Pancreas (tissue), 10 donors: ENCODE measurements at regions not wholly inside any gene's neighbourhood (a gene's known extent, or its start where the extent isn't known, plus 50 kb on each side); places are given as distances from the start of the nearest gene placed in this dataset.
"Not testable (repeated sequence)": the region's sequence is repeated elsewhere in the genome, so short reads cannot be mapped to it uniquely, and the experiment has no call there.

Source experiments
- ATAC-seq, 4 donors: fragments of 200-7000 bp; cut with Tn5 transposase; one replicate each; pipeline versions ENCODE4 v1.8.0 to v1.9.1; 2020; ENCODE audit warnings: mild to moderate bottlenecking in 4 of 4, moderate library complexity in 4 of 4
- DNase-seq, 6 donors: peaks; one replicate each; pipeline ENCODE4 v3.0.0-alpha.2; 2020
- FAIRE-seq: peaks from 2 replicates; lab custom pipeline; 2012; peaks lifted over from hg19 to GRCh38; lab: Jason Lieb, UNC
- H3K27ac ChIP-seq, 4 donors: fragments of 200-600 bp; sonication (generic); 1 replicate in 3 of 4; 2 replicates in 1 of 4; pipeline versions ENCODE4 v1.5.0 to v1.8.0; 2020
- H3K27me3 ChIP-seq, 4 donors: fragments of 200-600 bp; one replicate each; pipeline ENCODE4 v1.8.0; 2021
- H3K36me3 ChIP-seq, 3 donors: fragments of 200-600 bp; sonication (generic) in 1 of 3; one replicate each; pipeline versions ENCODE4 v1.5.0 to v1.8.0; 2020 to 2021
- H3K4me1 ChIP-seq, 3 donors: fragments of 200-600 bp; one replicate each; pipeline ENCODE4 v1.8.0; 2021
- H3K4me3 ChIP-seq, 4 donors: fragments of 200-600 bp; sonication (generic) in 2 of 4; one replicate each; pipeline versions ENCODE4 v1.5.0 to v1.8.0; 2020 to 2021
- H3K9me3 ChIP-seq, 4 donors: fragments of 200-600 bp; one replicate each; pipeline ENCODE4 v1.8.0; 2021
- WGBS, 2 donors: extraction: QIAGEN DNeasy Blood & Tissue Kit; methylation state at CpG; one replicate each; pipeline ENCODE4 v1.1.7; 2013; 5-methylcytosine and 5-hydroxymethylcytosine counted together
- intact Hi-C, 3 donors: fragments of 100-400 bp; cut with DNase I; formaldehyde crosslinking; loops; one replicate each; pipeline versions ENCODE4 v1.11.1 to v1.14.2; 2022
- TF ChIP-seq, protein P1 (sequence below), 4 donors: fragments of 200-600 bp; sonication (generic) in 3 of 4; IDR thresholded peaks; one replicate each; pipeline versions ENCODE4 v1.5.0 to v1.8.0; 2021; ENCODE audit warnings: antibody characterized with exemption in 4 of 4
- donor health status: healthy with polysubstance abuse.
- donor health status: DM: no; HTN: no; CAD: no; lungs with moderate emphysema.
- donor health status: DM: no; HTN: no; CAD: no.
- donor health status: control.
- donor health status: control.
- donor health status: Bipolar disorder and iron deficiency.
- donor health status: DM: yes; HTN: yes; CAD: no.
- donor health status: DM: no; HTN: no; CAD: no.
- donor health status: DM: no; HTN: no; CAD: no.
- donor health status: DM: yes; HTN: yes; CAD: no.

DNA sequence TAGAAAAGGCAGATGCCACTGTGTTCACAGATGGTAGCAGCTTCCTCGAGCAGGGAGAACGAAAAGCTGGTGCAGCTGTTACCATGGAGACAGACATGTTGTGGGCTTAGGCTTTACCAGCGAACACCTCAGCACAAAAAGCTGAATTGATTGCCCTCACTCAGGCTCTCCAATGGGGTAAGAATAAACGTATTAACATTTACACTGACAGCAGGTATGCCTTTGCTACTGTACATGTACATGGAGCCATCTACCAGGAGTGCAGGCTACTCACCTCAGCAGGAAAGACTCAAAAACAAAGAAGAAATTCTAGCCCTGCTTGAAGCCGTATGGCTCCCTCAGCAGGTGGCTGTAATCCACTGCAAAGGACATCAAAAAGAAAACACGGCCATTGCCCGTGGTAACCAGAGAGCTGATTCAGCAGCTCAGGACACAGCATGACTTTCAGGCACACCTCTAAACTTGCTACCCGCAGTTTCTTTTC, 197.7 kb downstream of the ZNF737 start:
- WGBS, 2 donors, result 16 to 21% methylated on average over 8 of the region's 8 CpGs
- DNase-seq (peak in 4 of 6 donors; percentile 48 to 67 (median 53)), FAIRE-seq (no peak), ATAC-seq (peak; percentile 91 to 94 (median 93))
- no peaks in the 10 kb centered on the region for H3K36me3 ChIP-seq
- H3K4me1 ChIP-seq, result no peaks in the 10 kb centered on the region
- no peaks in the 10 kb centered on the region for H3K9me3 ChIP-seq
- peak overlapping the region in 1 of 4 donors; percentile 14 for H3K4me3 ChIP-seq
- no peaks in the 10 kb centered on the region for H3K27me3 ChIP-seq
- intact Hi-C loops, result loop anchor here in 1 of 3 donors (10.0 kb wide), 1 partner anchor 123 kb away; no protein-coding TSS in a partner anchor
- TF ChIP-seq, protein P1, sequence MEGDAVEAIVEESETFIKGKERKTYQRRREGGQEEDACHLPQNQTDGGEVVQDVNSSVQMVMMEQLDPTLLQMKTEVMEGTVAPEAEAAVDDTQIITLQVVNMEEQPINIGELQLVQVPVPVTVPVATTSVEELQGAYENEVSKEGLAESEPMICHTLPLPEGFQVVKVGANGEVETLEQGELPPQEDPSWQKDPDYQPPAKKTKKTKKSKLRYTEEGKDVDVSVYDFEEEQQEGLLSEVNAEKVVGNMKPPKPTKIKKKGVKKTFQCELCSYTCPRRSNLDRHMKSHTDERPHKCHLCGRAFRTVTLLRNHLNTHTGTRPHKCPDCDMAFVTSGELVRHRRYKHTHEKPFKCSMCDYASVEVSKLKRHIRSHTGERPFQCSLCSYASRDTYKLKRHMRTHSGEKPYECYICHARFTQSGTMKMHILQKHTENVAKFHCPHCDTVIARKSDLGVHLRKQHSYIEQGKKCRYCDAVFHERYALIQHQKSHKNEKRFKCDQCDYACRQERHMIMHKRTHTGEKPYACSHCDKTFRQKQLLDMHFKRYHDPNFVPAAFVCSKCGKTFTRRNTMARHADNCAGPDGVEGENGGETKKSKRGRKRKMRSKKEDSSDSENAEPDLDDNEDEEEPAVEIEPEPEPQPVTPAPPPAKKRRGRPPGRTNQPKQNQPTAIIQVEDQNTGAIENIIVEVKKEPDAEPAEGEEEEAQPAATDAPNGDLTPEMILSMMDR (IDR thresholded peaks at IDR 0.05), result peak in 1 of 4 donors; percentile 7
- H3K27ac ChIP-seq, result peak overlapping the region in 1 of 4 donors; percentile 44

- H3K4me1 ChIP-seq, result no peaks in the 10 kb centered on the region
- no peak overlapping the region for H3K4me3 ChIP-seq
- 61 to 71% methylated on average over 6 of the region's 6 CpGs for WGBS, 2 donors
- H3K27me3 ChIP-seq, result no peaks in the 10 kb centered on the region
- intact Hi-C loops, result loop anchor here in 1 of 3 donors (10.0 kb wide), 1 partner anchor 120 kb away; no protein-coding TSS in a partner anchor
- FAIRE-seq (no peak), DNase-seq (no peak), ATAC-seq (no peak)
- H3K27ac ChIP-seq, result no peak overlapping the region
- H3K36me3 ChIP-seq, result no peaks in the 10 kb centered on the region
- H3K9me3 ChIP-seq, result no peaks in the 10 kb centered on the region
- TF ChIP-seq, protein P1 (IDR thresholded peaks at IDR 0.05), result no peak
Observed at GRCh38 chr19:20365146-20365545, 198.1 kb downstream of the ZNF486 start.

GRCh38 chr19:20359933-20360720, 193.1 kb downstream of the ZNF486 start:
- DNase-seq (peak in 5 of 6 donors; percentile 23 to 72 (median 49)), FAIRE-seq (no peak), ATAC-seq (peak; percentile 74 to 88 (median 78))
- Histone ChIP-seq H3K27ac (no peak overlapping the region), H3K4me1 (peaks cover 0 to 4% (median 0%) of the 10 kb centered on the region in 3 donors), H3K4me3 (no peak overlapping the region), H3K27me3 (no peaks in the 10 kb centered on the region), H3K9me3 (no peaks in the 10 kb centered on the region), H3K36me3 (no peaks in the 10 kb centered on the region)
- 38 to 51% methylated on average over 11 of the region's 11 CpGs for whole genome bisulfite sequencing, 2 donors
- TF ChIP-seq, protein P1 (IDR thresholded peaks at IDR 0.05), result peak; percentile 20 to 45 (median 38)
- intact Hi-C loops, result loop anchor here in 2 of 3 donors (5.0 to 10.0 kb wide), 2 partner anchors 113 to 115 kb away; no protein-coding TSS in a partner anchor

- H3K4me1 ChIP-seq, H3K27me3 ChIP-seq, intact Hi-C loops, FAIRE-seq, H3K9me3 ChIP-seq, H3K4me3 ChIP-seq, ATAC-seq, H3K27ac ChIP-seq, DNase-seq, H3K36me3 ChIP-seq: not testable (repeated sequence)
- 89 to 94% methylated on average over 7 of the region's 7 CpGs for WGBS, 2 donors
Observed at GRCh38 chr19:20358841-20359465, 191.9 kb downstream of the ZNF486 start.

DNA sequence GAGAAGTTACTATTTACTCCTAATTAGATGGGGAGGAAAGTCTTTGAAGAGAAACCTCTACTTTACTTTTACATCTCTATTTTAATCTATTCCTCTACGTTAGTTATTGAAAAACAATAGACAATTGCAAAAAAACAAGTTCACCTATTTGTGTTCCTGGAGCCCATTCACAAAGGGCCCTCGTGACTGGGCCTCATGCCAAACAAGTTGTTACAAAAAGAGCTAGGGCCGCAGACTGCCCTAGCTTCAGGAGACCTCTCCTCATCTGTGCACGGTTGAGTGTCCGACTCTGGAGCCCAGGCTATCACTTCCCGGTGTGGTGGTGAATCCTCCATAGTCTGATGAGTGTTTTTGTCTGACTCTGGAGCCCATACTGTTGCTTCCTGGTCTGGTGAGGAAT, 190.9 kb downstream of the ZNF486 start:
- intact Hi-C loops, result no loop called here
- no peaks in the 10 kb centered on the region for H3K36me3 ChIP-seq
- WGBS, 2 donors, result 71 to 73% methylated on average over 6 of the region's 6 CpGs
- H3K27ac ChIP-seq, result no peak overlapping the region
- H3K4me1 ChIP-seq, result peaks cover 0 to 4% (median 0%) of the 10 kb centered on the region in 3 donors
- FAIRE-seq, result no peak
- no peak for ATAC-seq
- TF ChIP-seq, protein P1 (IDR thresholded peaks at IDR 0.05), result no peak
- H3K9me3 ChIP-seq, result no peaks in the 10 kb centered on the region
- no peak overlapping the region for H3K4me3 ChIP-seq
- no peaks in the 10 kb centered on the region for H3K27me3 ChIP-seq
- no peak for DNase-seq
